SK-N-SH treated with all-trans-retinoic acid at 6 μM for 48 hours (cell line): ENCODE measurements at regions not wholly inside any gene's neighbourhood (a gene's known extent, or its start where the extent isn't known, plus 50 kb on each side); places are given as distances from the start of the nearest gene placed in this dataset.

Experiments used
- ARNTL ChIP-seq: fragments of 450-650 bp; formaldehyde crosslinking; IDR thresholded peaks from 2 replicates; pipeline ENCODE4 v1.5.0; 2020; ENCODE audit warnings: low read depth, mild to moderate bottlenecking, moderate library complexity, borderline replicate concordance
- CREB5 ChIP-seq: fragments of 250-450 bp; sonication (Bioruptor Pico); IDR thresholded peaks from 2 replicates; pipeline ENCODE4 v1.5.1; 2020; ENCODE audit warnings: low read depth, mild to moderate bottlenecking, moderate library complexity
- CSRNP3 ChIP-seq: fragments of 250-450 bp; sonication (Bioruptor Pico); IDR thresholded peaks from 2 replicates; pipeline ENCODE4 v1.5.1; 2021; ENCODE audit warnings: mild to moderate bottlenecking, moderate library complexity
- OSR1 ChIP-seq: fragments of 250-450 bp; sonication (Bioruptor Pico); IDR thresholded peaks from 2 replicates; pipeline ENCODE4 v1.8.0; 2022; ENCODE audit warnings: moderate library complexity, mild to moderate bottlenecking, inconsistent platforms
- POU6F1 ChIP-seq: fragments of 250-450 bp; sonication (Bioruptor Pico); IDR thresholded peaks from 2 replicates; pipeline ENCODE4 v1.8.0; 2021; ENCODE audit warnings: low read depth, mild to moderate bottlenecking, moderate library complexity, borderline replicate concordance
- PPARA ChIP-seq: fragments of 250-450 bp; sonication (Bioruptor Pico); IDR thresholded peaks from 2 replicates; pipeline ENCODE4 v1.5.0; 2020; ENCODE audit warnings: mild to moderate bottlenecking, borderline replicate concordance
- TCF4 ChIP-seq: fragments of 250-450 bp; sonication (Bioruptor Pico); IDR thresholded peaks from 2 replicates; pipeline ENCODE4 v1.8.0; 2021; ENCODE audit warnings: mild to moderate bottlenecking, moderate library complexity, borderline replicate concordance
- ZNF565 ChIP-seq: fragments of 450-650 bp; formaldehyde crosslinking; conservative IDR thresholded peaks from 2 replicates; pipeline ENCODE4 v1.5.0; 2020; ENCODE audit warnings: low read depth, mild to moderate bottlenecking, moderate library complexity

- TF ChIP-seq CREB5 (CRISPR knock-in tag) (no peak), CSRNP3 (no peak), POU6F1 (CRISPR knock-in tag) (no peak), ZNF565 (CRISPR knock-in tag) (no peak), TCF4 (CRISPR knock-in tag) (no peak), ARNTL (CRISPR knock-in tag) (no peak), OSR1 (CRISPR knock-in tag) (no peak), PPARA (no peak)
Measured at GRCh38 chr10:29924436-29924835, 134.9 kb downstream of the JCAD start.
